Astrocyte of the cerebellum (primary cell): ENCODE measurements at regions not wholly inside any gene's neighbourhood (a gene's known extent, or its start where the extent isn't known, plus 50 kb on each side); places are given as distances from the start of the nearest gene placed in this dataset.

Experiments used
- DNase-seq: peaks from one replicate; pipeline ENCODE4 v3.0.0-alpha.2; 2011; ENCODE audit warnings: low read depth
- H3K4me3 ChIP-seq: 2 replicates; pipeline ENCODE4 v1.5.1; 2011; ENCODE audit warnings: mild to moderate bottlenecking, low read depth, low read length, moderate library complexity
- in situ Hi-C: cut with HindIII; loops from 2 replicates; pipeline ENCODE4 v1.10.0; 2017; ENCODE audit warnings: low sequenced_read_pairs
- TF ChIP-seq, protein P1 (sequence below): IDR thresholded peaks from 2 replicates; pipeline ENCODE4 v1.5.1; 2012; ENCODE audit warnings: low read length, low read depth, moderate library complexity, mild to moderate bottlenecking; ENCODE audit errors: missing control alignments

DNA sequence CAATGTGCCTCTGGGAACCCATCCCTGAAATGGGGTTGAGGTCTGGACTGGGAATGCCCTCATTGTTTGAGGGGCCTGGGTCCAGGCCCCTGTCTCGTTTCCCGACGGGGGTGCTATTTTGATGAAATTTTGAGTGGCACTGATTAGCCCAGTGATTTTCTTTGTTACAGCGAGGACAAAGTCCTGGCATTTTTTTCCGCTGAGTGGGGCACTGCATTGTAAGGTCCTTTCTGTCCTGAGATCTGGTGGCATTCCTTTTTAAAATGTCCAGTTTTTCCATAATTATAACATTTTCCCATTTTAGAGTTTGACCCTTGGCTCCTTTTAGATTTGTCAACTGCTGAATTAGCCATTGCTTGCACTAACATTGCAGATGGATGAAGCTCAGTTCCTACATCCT, 69.7 kb upstream of the INCENP start:
- in situ Hi-C loops = no loop called here
- TF ChIP-seq, protein P1, sequence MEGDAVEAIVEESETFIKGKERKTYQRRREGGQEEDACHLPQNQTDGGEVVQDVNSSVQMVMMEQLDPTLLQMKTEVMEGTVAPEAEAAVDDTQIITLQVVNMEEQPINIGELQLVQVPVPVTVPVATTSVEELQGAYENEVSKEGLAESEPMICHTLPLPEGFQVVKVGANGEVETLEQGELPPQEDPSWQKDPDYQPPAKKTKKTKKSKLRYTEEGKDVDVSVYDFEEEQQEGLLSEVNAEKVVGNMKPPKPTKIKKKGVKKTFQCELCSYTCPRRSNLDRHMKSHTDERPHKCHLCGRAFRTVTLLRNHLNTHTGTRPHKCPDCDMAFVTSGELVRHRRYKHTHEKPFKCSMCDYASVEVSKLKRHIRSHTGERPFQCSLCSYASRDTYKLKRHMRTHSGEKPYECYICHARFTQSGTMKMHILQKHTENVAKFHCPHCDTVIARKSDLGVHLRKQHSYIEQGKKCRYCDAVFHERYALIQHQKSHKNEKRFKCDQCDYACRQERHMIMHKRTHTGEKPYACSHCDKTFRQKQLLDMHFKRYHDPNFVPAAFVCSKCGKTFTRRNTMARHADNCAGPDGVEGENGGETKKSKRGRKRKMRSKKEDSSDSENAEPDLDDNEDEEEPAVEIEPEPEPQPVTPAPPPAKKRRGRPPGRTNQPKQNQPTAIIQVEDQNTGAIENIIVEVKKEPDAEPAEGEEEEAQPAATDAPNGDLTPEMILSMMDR = no peak
- no peak overlapping the region for H3K4me3 ChIP-seq
- no peak for DNase-seq

DNA sequence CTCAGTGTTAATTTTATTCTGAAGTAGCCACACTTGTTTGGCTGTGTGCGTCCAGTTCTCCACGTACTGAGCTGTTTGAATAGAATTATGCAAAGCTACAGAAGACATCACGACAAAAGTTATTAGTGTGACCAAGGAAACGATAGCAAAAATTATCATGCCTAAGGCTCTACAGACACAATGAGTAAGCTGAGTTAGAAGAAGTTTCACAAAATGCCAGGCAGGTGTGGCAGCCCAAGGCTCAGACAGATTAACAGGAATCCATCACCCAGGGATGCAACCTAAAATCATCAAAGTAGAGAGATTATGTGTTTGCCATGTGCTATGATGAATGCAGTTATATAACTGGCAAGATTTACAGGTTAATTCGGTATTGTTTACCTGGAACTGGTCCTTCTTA, 73.1 kb upstream of the INCENP start:
- TF ChIP-seq, protein P1 = no peak
- DNase-seq = no peak
- in situ Hi-C loops = no loop called here
- H3K4me3 ChIP-seq = no peak overlapping the region

DNA sequence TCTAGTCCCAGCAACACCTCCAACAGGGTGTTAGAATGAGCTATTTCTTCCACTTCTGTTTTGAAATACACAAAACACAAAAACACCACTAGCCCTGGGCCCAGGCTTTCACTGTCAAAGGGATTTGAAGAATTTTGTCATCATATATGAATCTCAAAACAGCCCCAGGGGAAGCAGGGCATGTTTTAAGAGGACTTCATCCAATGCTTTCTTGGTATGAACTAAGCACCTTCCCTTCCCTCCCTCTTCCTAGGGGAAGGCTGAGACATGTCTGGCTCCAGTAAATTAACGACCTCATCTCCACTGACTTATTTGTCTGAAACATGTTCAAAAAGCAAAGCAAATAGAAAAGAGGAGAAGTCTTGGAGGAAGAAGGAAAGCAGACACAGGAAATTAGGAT, 75.7 kb upstream of the INCENP start:
- no peak for DNase-seq
- in situ Hi-C loops = no loop called here
- TF ChIP-seq, protein P1 = no peak
- no peak overlapping the region for H3K4me3 ChIP-seq

DNA sequence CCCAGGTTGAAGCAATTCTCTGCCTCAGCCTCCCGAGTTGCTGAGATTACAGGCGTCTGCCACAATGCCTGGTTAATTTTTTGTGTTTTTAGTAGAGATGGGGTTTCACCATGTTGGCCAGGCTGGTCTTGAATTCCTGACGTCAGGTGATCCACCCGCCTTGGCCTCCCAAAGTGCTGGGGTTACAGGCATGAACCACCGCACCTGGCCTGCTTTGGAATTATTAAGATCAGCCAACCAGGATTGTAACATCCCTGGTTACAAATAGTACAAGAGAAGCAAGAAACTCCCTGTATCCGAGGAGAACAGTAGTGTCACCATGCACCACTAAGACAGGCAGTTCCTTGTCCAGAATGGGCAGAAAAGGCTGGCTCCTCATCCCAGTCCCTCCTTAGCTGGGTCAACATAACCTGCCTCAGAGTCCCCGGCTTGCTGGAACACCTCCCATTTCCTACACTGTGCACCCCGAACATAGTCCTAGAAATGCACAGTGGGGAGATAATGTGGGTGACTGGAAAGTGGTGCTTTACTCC, 77.2 kb upstream of the INCENP start:
- in situ Hi-C loops = no loop called here
- no peak overlapping the region for H3K4me3 ChIP-seq
- no peak for DNase-seq
- TF ChIP-seq, protein P1 = no peak

DNA sequence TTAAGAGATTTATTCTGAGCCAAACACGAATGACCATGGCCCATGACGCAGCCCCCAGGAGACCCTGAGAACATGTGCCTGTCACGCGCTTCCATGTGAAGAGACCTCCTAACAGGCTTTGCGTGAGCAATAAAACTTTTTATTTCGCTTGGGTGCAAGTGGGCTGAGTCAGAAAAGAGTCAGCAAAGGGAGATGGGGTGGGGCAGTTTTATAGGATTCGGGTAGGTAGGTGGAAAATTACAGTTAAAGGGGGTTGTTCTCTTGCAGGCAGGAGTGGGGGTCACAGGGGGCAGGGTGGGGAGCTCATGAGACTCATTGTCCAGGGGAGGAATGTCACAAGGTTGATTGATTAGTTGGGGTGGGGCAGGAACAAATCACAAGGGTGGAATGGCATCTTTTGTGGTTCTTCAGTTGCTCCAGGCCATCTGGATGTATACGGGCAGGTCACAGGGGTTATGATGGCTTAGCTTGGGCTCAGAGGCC, 77.2 kb upstream of the FTH1 start:
- in situ Hi-C loops = no loop called here
- TF ChIP-seq, protein P1 = no peak
- H3K4me3 ChIP-seq = no peak overlapping the region
- no peak for DNase-seq

DNA sequence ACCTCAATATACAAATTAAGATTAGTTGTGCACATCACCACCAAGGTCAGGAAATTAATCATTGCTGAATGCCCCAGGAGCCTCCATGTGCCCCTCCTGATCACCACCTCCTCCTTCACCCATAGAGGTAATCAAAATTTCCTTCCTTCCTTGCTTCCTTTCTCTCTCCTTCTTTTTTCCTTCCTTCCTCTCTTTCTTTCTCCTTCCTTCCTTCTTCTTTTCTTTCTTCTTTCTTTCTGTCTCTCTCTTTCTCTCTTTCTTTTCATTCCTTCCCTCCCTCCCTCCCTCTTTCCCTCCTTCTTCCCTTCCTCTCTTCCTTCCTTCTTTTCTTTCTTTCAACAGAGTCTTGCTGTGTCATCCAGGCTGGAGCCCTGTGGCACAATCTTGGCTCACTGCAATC, 67.9 kb upstream of the FTH1 start:
- TF ChIP-seq, protein P1 = no peak
- in situ Hi-C loops = no loop called here
- no peak for DNase-seq
- H3K4me3 ChIP-seq = no peak overlapping the region

DNA sequence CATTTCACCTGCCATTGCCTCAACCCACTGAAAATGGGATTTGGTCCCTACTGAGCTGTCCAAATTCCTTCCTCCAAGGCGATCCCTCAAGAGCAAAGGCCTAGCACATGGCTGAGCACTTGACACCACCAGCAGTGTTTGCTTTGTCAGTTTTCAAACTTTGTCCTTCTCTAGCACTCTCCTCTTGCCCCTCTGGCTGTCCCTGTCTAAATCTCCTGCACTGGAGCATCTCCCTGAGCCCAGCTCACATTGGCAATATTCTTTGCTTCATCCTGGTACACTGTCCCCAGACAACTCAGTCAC, 66.6 kb upstream of the FTH1 start:
- DNase-seq = no peak
- no peak overlapping the region for H3K4me3 ChIP-seq
- TF ChIP-seq, protein P1 = no peak
- in situ Hi-C loops = no loop called here
